Natural killer cell (primary cell): ENCODE measurements at regions not wholly inside any gene's neighbourhood (a gene's known extent, or its start where the extent isn't known, plus 50 kb on each side); places are given as distances from the start of the nearest gene placed in this dataset.

Experiments
- ATAC-seq, 3 donors: fragments of 150-1000 bp in 2 of 3; fragments of 200-7000 bp in 1 of 3; cut with Tn5 transposase; 1 replicate in 1 of 3; 2 replicates in 2 of 3; pipeline ENCODE4 v1.10.0; 2021; ENCODE audit warnings: mild to moderate bottlenecking in 2 of 3, moderate library complexity in 2 of 3
- DNase-seq, 2 donors: peaks; one replicate each; pipeline versions ENCODE4 v3.0.0 to v3.0.0-alpha.2; 2013 to 2021; ENCODE audit warnings: mixed read lengths in 1 of 2
- H3K27ac ChIP-seq: one replicate; pipeline ENCODE4 v1.5.1; 2013; ENCODE audit warnings: mild to moderate bottlenecking, low read length
- H3K27me3 ChIP-seq: one replicate; pipeline ENCODE4 v1.6.1; 2013; ENCODE audit warnings: low read length; ENCODE audit not compliant: control insufficient read depth, insufficient read depth
- H3K36me3 ChIP-seq: one replicate; pipeline ENCODE4 v1.6.1; 2013; ENCODE audit warnings: low read length; ENCODE audit not compliant: control insufficient read depth, insufficient read depth
- H3K4me1 ChIP-seq: one replicate; pipeline ENCODE4 v1.6.1; 2013; ENCODE audit warnings: low read length; ENCODE audit not compliant: control insufficient read depth, insufficient read depth
- H3K4me3 ChIP-seq: one replicate; pipeline ENCODE4 v1.5.1; 2013; ENCODE audit warnings: low read length
- H3K9me3 ChIP-seq: one replicate; pipeline ENCODE4 v1.6.1; 2013; ENCODE audit warnings: low read length; ENCODE audit not compliant: control insufficient read depth, insufficient read depth
- H3K27ac Mint-ChIP-seq, 2 donors: one replicate each; pipeline ENCODE4 v1.8.0; 2022; ENCODE audit warnings: mild to moderate bottlenecking in 2 of 2, mixed read lengths in 2 of 2, moderate library complexity in 1 of 2
- H3K27me3 Mint-ChIP-seq, 2 donors: one replicate each; pipeline ENCODE4 v1.8.0; 2022; ENCODE audit warnings: low read depth in 2 of 2, mixed read lengths in 2 of 2
- H3K36me3 Mint-ChIP-seq: one replicate; pipeline ENCODE4 v1.8.0; 2022; ENCODE audit warnings: mixed read lengths
- H3K4me1 Mint-ChIP-seq, 2 donors: one replicate each; pipeline ENCODE4 v1.8.0; 2022; ENCODE audit warnings: mixed read lengths in 2 of 2
- H3K4me3 Mint-ChIP-seq: one replicate; pipeline ENCODE4 v1.8.0; 2022; ENCODE audit warnings: mild to moderate bottlenecking, moderate library complexity, mixed read lengths
- H3K9me3 Mint-ChIP-seq, 2 donors: one replicate each; pipeline ENCODE4 v1.8.0; 2022; ENCODE audit warnings: mixed read lengths in 2 of 2
- WGBS: methylation state at CpG from one replicate; pipeline ENCODE4 v1.1.7; 2013; ENCODE audit warnings: missing lambda C conversion rate; ENCODE audit not compliant: insufficient coverage; 5-methylcytosine and 5-hydroxymethylcytosine counted together
- intact Hi-C: fragments of 100-400 bp; cut with micrococcal nuclease; formaldehyde crosslinking; loops from one replicate; pipeline ENCODE4 v1.14.2; 2022
- TF ChIP-seq, protein P1 (sequence below): fragments of 200-600 bp; IDR thresholded peaks from one replicate; pipeline ENCODE4 v1.8.0; 2022; ENCODE audit warnings: antibody characterized with exemption

GRCh38 chr10:123241391-123242141 lies 87.4 kb downstream of the BUB3 start:
- Mint-ChIP-seq H3K4me1 (peaks cover 26 to 33% of the 10 kb centered on the region in 2 donors), H3K27ac (peak overlapping the region; percentile 85 to 93), H3K27me3 (no peaks in the 10 kb centered on the region), H3K4me3 (no peak overlapping the region), H3K9me3 (no peaks in the 10 kb centered on the region), H3K36me3 (no peaks in the 10 kb centered on the region)
- no peaks in the 10 kb centered on the region for H3K9me3 ChIP-seq
- no peak overlapping the region for H3K4me3 ChIP-seq
- peak overlapping the region; percentile 80 for H3K27ac ChIP-seq
- intact Hi-C loops, result loop anchor here (5.0 kb wide), 1 partner anchor 84 kb away; no protein-coding TSS in a partner anchor
- TF ChIP-seq, protein P1, sequence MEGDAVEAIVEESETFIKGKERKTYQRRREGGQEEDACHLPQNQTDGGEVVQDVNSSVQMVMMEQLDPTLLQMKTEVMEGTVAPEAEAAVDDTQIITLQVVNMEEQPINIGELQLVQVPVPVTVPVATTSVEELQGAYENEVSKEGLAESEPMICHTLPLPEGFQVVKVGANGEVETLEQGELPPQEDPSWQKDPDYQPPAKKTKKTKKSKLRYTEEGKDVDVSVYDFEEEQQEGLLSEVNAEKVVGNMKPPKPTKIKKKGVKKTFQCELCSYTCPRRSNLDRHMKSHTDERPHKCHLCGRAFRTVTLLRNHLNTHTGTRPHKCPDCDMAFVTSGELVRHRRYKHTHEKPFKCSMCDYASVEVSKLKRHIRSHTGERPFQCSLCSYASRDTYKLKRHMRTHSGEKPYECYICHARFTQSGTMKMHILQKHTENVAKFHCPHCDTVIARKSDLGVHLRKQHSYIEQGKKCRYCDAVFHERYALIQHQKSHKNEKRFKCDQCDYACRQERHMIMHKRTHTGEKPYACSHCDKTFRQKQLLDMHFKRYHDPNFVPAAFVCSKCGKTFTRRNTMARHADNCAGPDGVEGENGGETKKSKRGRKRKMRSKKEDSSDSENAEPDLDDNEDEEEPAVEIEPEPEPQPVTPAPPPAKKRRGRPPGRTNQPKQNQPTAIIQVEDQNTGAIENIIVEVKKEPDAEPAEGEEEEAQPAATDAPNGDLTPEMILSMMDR, result no peak
- ATAC-seq (peak; percentile 80 to 84 (median 81)), DNase-seq (peak; percentile 17 to 85)
- no peaks in the 10 kb centered on the region for H3K36me3 ChIP-seq
- H3K27me3 ChIP-seq, result no peaks in the 10 kb centered on the region
- 33% methylated on average over 7 of the region's 7 CpGs for WGBS
- peaks cover 7% of the 10 kb centered on the region for H3K4me1 ChIP-seq

DNA sequence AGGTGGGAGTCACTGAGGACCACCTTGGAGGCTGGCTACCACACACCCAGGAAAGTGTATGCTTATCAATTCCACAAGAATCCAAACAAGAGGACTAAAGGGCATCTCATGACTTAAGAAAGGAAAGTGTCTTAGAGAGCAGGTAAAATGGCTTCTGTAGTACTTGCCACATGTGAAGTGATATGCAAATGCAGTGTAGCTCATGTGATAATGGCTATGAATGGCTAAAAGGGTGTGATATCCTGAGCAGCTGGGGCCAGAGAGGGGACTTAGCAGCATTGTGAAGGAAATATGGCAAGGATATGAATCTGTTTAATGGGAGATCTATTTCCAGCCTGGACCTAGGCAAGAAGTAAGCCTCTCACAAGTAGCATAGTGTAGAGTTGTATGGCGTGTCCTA lies 90.5 kb downstream of the BUB3 start:
- peaks cover 7% of the 10 kb centered on the region for H3K4me1 ChIP-seq
- H3K27me3 ChIP-seq, result no peaks in the 10 kb centered on the region
- H3K4me3 ChIP-seq, result no peak overlapping the region
- peaks cover 26 to 32% of the 10 kb centered on the region in 2 donors for H3K4me1 Mint-ChIP-seq
- no peaks in the 10 kb centered on the region for H3K9me3 ChIP-seq
- H3K36me3 Mint-ChIP-seq, result no peaks in the 10 kb centered on the region
- H3K9me3 Mint-ChIP-seq, result no peaks in the 10 kb centered on the region
- H3K36me3 ChIP-seq, result no peaks in the 10 kb centered on the region
- no peak overlapping the region for H3K4me3 Mint-ChIP-seq
- H3K27ac ChIP-seq, result no peak overlapping the region
- WGBS, result 100% methylated on average over 1 of the region's 1 CpG
- intact Hi-C loops, result loop anchor here (5.0 kb wide), 1 partner anchor 87 kb away; no protein-coding TSS in a partner anchor
- ATAC-seq (no peak), DNase-seq (no peak)
- H3K27me3 Mint-ChIP-seq, result no peaks in the 10 kb centered on the region
- TF ChIP-seq, protein P1, result no peak
- no peak overlapping the region for H3K27ac Mint-ChIP-seq

- no peak for ATAC-seq
- no peak overlapping the region for H3K27ac ChIP-seq
- no peak for DNase-seq
- Mint-ChIP-seq H3K36me3 (no peaks in the 10 kb centered on the region), H3K9me3 (no peaks in the 10 kb centered on the region), H3K27ac (no peak overlapping the region), H3K27me3 (no peaks in the 10 kb centered on the region), H3K4me1 (peaks cover 26 to 27% of the 10 kb centered on the region in 2 donors), H3K4me3 (no peak overlapping the region)
- no peaks in the 10 kb centered on the region for H3K36me3 ChIP-seq
- H3K4me1 ChIP-seq, result peaks cover 7% of the 10 kb centered on the region
- intact Hi-C loops, result no loop called here
- TF ChIP-seq, protein P1, result no peak
- no peaks in the 10 kb centered on the region for H3K9me3 ChIP-seq
- no peak overlapping the region for H3K4me3 ChIP-seq
- 98% methylated on average over 9 of the region's 9 CpGs for WGBS
- H3K27me3 ChIP-seq, result no peaks in the 10 kb centered on the region
These were observed 91.1 kb downstream of the BUB3 start for GRCh38 chr10:123245264-123245663.

DNA sequence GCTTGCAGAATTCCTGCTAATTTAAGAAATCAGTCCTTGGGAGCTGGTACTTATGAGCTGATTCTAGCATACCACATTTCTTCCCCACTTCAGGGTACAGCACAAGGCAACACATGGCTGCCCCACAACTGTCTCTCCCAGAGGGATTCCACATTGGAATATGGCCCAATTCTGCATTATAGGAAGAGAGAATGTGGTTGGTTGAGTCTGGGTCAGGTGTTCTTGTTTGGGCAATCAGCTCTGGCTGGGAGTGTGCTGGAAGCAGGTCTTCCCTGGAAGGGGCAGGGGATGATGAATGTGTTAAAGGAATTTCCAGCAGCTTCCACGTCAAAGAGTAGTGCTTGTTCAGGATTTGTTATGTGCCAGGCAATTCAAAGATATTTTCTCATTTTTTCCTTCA lies 95.7 kb downstream of the BUB3 start:
- TF ChIP-seq, protein P1, result no peak
- Mint-ChIP-seq H3K4me3 (no peak overlapping the region), H3K4me1 (no peaks in the 10 kb centered on the region), H3K27ac (no peak overlapping the region), H3K9me3 (no peaks in the 10 kb centered on the region), H3K36me3 (no peaks in the 10 kb centered on the region), H3K27me3 (no peaks in the 10 kb centered on the region)
- ATAC-seq (no peak), DNase-seq (no peak)
- intact Hi-C loops, result no loop called here
- no peak overlapping the region for H3K4me3 ChIP-seq
- peaks cover 8% of the 10 kb centered on the region for H3K9me3 ChIP-seq
- no peaks in the 10 kb centered on the region for H3K36me3 ChIP-seq
- H3K27ac ChIP-seq, result no peak overlapping the region
- 100% methylated on average over 1 of the region's 1 CpG for WGBS
- no peaks in the 10 kb centered on the region for H3K4me1 ChIP-seq
- no peaks in the 10 kb centered on the region for H3K27me3 ChIP-seq
